B cell (primary cell): ENCODE measurements at regions not wholly inside any gene's neighbourhood (a gene's known extent, or its start where the extent isn't known, plus 50 kb on each side); places are given as distances from the start of the nearest gene placed in this dataset.

Experiments
- EZH2 ChIP-seq: IDR thresholded peaks from 2 replicates; pipeline ENCODE4 v1.6.1; 2012; ENCODE audit warnings: borderline replicate concordance, low read depth, mild to moderate bottlenecking, moderate library complexity, low read length; ENCODE audit not compliant: insufficient read depth, poor library complexity, severe bottlenecking
- TF ChIP-seq, protein P1 (sequence below): fragments of 200-600 bp; IDR thresholded peaks from one replicate; pipeline ENCODE4 v1.8.0; 2022; ENCODE audit warnings: antibody characterized with exemption, mild to moderate bottlenecking

DNA sequence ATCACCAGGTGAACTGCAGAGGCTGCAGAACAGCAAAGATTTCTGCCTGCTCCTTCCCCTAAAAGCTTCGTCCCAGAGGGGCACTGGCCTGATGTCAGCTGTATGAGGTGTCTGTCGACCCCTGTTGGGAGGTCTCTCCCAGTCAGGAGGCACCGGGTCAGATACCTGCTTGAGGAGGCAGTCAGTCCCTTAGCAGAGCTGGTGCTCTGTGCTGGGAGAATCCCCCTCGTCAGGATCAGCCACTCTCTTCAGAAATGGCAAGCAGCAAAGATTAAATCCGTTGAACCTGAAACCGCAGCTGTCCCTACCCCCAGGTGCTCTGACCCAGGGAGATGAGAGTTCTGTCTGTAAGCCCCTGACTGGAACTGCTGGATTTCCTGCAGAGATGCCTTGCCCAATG is 1166.3 kb upstream of the ADGRL3 start:
- TF ChIP-seq, protein P1, sequence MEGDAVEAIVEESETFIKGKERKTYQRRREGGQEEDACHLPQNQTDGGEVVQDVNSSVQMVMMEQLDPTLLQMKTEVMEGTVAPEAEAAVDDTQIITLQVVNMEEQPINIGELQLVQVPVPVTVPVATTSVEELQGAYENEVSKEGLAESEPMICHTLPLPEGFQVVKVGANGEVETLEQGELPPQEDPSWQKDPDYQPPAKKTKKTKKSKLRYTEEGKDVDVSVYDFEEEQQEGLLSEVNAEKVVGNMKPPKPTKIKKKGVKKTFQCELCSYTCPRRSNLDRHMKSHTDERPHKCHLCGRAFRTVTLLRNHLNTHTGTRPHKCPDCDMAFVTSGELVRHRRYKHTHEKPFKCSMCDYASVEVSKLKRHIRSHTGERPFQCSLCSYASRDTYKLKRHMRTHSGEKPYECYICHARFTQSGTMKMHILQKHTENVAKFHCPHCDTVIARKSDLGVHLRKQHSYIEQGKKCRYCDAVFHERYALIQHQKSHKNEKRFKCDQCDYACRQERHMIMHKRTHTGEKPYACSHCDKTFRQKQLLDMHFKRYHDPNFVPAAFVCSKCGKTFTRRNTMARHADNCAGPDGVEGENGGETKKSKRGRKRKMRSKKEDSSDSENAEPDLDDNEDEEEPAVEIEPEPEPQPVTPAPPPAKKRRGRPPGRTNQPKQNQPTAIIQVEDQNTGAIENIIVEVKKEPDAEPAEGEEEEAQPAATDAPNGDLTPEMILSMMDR = no peak
- TF ChIP-seq EZH2 = no peak
